ENCODE measurements at regions not wholly inside any gene's neighbourhood (a gene's known extent, or its start where the extent isn't known, plus 50 kb on each side); places are given as distances from the start of the nearest gene placed in this dataset.

GRCh38 chr4:13130848-13131247 is 353.3 kb downstream of the RAB28 start:
- TF ChIP-seq POLR2A (IDR thresholded peaks at IDR 0.05; ENCODE audit: borderline replicate concordance, extremely low read depth, insufficient read depth, insufficient read length) (no peak), CTCF (IDR thresholded peaks at IDR 0.05 in 2 of 3, conservative IDR thresholded peaks at IDR 0.05 in 1 of 3; ENCODE audit: borderline replicate concordance in 1 of 3, insufficient read depth in 1 of 3, low read depth in 2 of 3, low read length in 2 of 3) (no peak), POLR2AphosphoS5 (IDR thresholded peaks at IDR 0.05; ENCODE audit: low read depth, low read length) (no peak)
